Hepatocyte (in vitro differentiated cells): ENCODE measurements at regions not wholly inside any gene's neighbourhood (a gene's known extent, or its start where the extent isn't known, plus 50 kb on each side); places are given as distances from the start of the nearest gene placed in this dataset.

Experiments
- DNase-seq: peaks from one replicate; pipeline ENCODE4 v3.0.0-alpha.2; 2016; ENCODE audit warnings: low spot score
- H2AFZ ChIP-seq: fragments of 200-600 bp; sonication (generic); 2 replicates; pipeline ENCODE4 v1.6.0; 2016; ENCODE audit warnings: antibody characterized with exemption, mild to moderate bottlenecking
- H3K27ac ChIP-seq: fragments of 200-600 bp; sonication (generic); 2 replicates; pipeline ENCODE4 v1.5.1; 2016; ENCODE audit warnings: mild to moderate bottlenecking
- H3K27me3 ChIP-seq: fragments of 200-600 bp; sonication (generic); 2 replicates; pipeline ENCODE4 v1.6.1; 2016
- H3K36me3 ChIP-seq: fragments of 200-600 bp; sonication (generic); replicated peaks from 2 replicates; pipeline ENCODE4 v1.5.1; 2016; ENCODE audit warnings: low read depth; ENCODE audit not compliant: insufficient read depth
- H3K4me1 ChIP-seq: fragments of 200-600 bp; sonication (generic); 2 replicates; pipeline ENCODE4 v1.5.1; 2016; ENCODE audit warnings: mild to moderate bottlenecking, moderate library complexity; ENCODE audit not compliant: insufficient read depth
- H3K4me2 ChIP-seq: fragments of 200-600 bp; sonication (generic); 2 replicates; pipeline ENCODE4 v1.6.0; 2016
- H3K4me3 ChIP-seq: fragments of 200-600 bp; sonication (generic); 2 replicates; pipeline ENCODE4 v1.5.1; 2016; ENCODE audit warnings: mild to moderate bottlenecking
- H3K79me2 ChIP-seq: fragments of 200-600 bp; sonication (generic); 2 replicates; pipeline ENCODE4 v1.6.0; 2017; ENCODE audit warnings: mild to moderate bottlenecking
- H3K9me2 ChIP-seq: fragments of 200-600 bp; sonication (generic); replicated peaks from 2 replicates; pipeline ENCODE4 v1.6.0; 2017; ENCODE audit warnings: mild to moderate bottlenecking; ENCODE audit not compliant: insufficient read depth
- H3K9me3 ChIP-seq: fragments of 200-600 bp; sonication (generic); 2 replicates; pipeline ENCODE4 v1.5.1; 2016; ENCODE audit warnings: low read depth, mild to moderate bottlenecking
- H4K20me1 ChIP-seq: fragments of 200-600 bp; sonication (generic); 2 replicates; pipeline ENCODE4 v1.6.0; 2016; ENCODE audit warnings: mild to moderate bottlenecking; ENCODE audit not compliant: insufficient read depth, poor library complexity, severe bottlenecking
- EZH2 ChIP-seq: fragments of 200-600 bp; sonication (generic); IDR thresholded peaks from 2 replicates; pipeline ENCODE4 v1.6.1; 2016; ENCODE audit warnings: antibody characterized with exemption, mild to moderate bottlenecking, borderline replicate concordance
- EZH2phosphoT487 ChIP-seq: fragments of 200-600 bp; sonication (generic); IDR thresholded peaks from one replicate; pipeline ENCODE4 v1.6.1; 2018; ENCODE audit warnings: antibody characterized with exemption, mild to moderate bottlenecking, low read depth, moderate library complexity; ENCODE audit not compliant: unreplicated experiment, severe bottlenecking
- WGBS: methylation state at CpG from one replicate; pipeline ENCODE4 v1.1.6; 2016; ENCODE audit warnings: low lambda C conversion rate; ENCODE audit errors: missing lambda C conversion rate; 5-methylcytosine and 5-hydroxymethylcytosine counted together
- TF ChIP-seq, protein P1 (sequence below): fragments of 200-600 bp; sonication (generic); IDR thresholded peaks from 2 replicates; pipeline ENCODE4 v1.5.1; 2016; ENCODE audit warnings: antibody characterized with exemption, mild to moderate bottlenecking; ENCODE audit not compliant: poor library complexity

DNA sequence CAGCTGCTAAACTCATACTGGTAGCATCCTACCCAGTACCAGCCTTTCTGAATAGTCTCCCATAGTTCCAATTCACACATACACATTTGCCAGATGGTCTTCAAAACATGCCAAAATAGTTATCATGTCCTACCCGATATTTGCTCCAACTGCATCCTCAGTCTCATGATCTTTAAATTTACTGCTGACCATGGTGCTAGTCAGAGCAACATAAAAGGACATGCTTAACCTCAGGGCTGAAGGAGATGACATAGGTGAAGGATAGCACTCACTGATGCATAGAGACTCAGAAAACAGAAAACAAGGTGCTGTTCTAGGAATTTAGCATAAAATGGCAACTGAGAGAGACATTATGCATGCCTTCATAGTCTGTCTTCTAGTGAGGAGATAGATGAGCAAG is 200.6 kb upstream of the CCL2 start:
- TF ChIP-seq EZH2phosphoT487: no peak
- no peak for TF ChIP-seq EZH2
- TF ChIP-seq, protein P1, sequence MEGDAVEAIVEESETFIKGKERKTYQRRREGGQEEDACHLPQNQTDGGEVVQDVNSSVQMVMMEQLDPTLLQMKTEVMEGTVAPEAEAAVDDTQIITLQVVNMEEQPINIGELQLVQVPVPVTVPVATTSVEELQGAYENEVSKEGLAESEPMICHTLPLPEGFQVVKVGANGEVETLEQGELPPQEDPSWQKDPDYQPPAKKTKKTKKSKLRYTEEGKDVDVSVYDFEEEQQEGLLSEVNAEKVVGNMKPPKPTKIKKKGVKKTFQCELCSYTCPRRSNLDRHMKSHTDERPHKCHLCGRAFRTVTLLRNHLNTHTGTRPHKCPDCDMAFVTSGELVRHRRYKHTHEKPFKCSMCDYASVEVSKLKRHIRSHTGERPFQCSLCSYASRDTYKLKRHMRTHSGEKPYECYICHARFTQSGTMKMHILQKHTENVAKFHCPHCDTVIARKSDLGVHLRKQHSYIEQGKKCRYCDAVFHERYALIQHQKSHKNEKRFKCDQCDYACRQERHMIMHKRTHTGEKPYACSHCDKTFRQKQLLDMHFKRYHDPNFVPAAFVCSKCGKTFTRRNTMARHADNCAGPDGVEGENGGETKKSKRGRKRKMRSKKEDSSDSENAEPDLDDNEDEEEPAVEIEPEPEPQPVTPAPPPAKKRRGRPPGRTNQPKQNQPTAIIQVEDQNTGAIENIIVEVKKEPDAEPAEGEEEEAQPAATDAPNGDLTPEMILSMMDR: no peak
- Histone ChIP-seq H3K36me3 (no peaks in the 10 kb centered on the region), H3K27ac (no peak overlapping the region), H2AFZ (no peak overlapping the region), H4K20me1 (no peaks in the 10 kb centered on the region), H3K4me1 (no peaks in the 10 kb centered on the region), H3K27me3 (peaks cover 9% of the 10 kb centered on the region), H3K4me2 (no peak overlapping the region), H3K4me3 (no peak overlapping the region), H3K9me2 (no peaks in the 10 kb centered on the region), H3K9me3 (no peaks in the 10 kb centered on the region), H3K79me2 (no peaks in the 10 kb centered on the region)
- WGBS: 89% methylated on average over 1 of the region's 1 CpG
- no peak for DNase-seq

DNA sequence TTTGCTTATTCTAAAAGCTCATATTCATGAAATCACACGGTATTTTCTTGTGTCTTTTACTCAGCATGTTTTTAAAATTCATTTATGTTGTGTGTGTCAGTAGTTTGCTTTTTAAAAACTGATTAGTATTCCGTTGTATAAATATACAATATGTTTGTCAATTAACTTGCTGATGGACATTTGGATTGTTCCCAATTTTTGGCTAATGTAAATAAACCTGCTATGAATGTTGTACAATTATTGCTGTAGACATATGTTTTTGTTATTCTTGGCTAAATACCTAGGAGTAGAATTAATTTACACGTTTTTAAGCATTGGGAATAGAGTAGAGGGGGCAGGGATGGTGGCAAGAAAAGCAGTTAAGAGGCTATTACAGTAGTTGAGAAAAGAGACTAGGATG is 199.5 kb upstream of the CCL2 start:
- H2AFZ ChIP-seq: no peak overlapping the region
- no peaks in the 10 kb centered on the region for H3K4me1 ChIP-seq
- H3K27me3 ChIP-seq: peaks cover 4% of the 10 kb centered on the region
- H3K4me3 ChIP-seq: no peak overlapping the region
- no peaks in the 10 kb centered on the region for H3K9me2 ChIP-seq
- H4K20me1 ChIP-seq: no peaks in the 10 kb centered on the region
- no peak overlapping the region for H3K4me2 ChIP-seq
- H3K79me2 ChIP-seq: no peaks in the 10 kb centered on the region
- no peak for DNase-seq
- no peaks in the 10 kb centered on the region for H3K9me3 ChIP-seq
- 57% methylated on average over 3 of the region's 3 CpGs for WGBS
- no peak for TF ChIP-seq EZH2
- TF ChIP-seq EZH2phosphoT487: no peak
- TF ChIP-seq, protein P1: no peak
- H3K36me3 ChIP-seq: no peaks in the 10 kb centered on the region
- no peak overlapping the region for H3K27ac ChIP-seq

DNA sequence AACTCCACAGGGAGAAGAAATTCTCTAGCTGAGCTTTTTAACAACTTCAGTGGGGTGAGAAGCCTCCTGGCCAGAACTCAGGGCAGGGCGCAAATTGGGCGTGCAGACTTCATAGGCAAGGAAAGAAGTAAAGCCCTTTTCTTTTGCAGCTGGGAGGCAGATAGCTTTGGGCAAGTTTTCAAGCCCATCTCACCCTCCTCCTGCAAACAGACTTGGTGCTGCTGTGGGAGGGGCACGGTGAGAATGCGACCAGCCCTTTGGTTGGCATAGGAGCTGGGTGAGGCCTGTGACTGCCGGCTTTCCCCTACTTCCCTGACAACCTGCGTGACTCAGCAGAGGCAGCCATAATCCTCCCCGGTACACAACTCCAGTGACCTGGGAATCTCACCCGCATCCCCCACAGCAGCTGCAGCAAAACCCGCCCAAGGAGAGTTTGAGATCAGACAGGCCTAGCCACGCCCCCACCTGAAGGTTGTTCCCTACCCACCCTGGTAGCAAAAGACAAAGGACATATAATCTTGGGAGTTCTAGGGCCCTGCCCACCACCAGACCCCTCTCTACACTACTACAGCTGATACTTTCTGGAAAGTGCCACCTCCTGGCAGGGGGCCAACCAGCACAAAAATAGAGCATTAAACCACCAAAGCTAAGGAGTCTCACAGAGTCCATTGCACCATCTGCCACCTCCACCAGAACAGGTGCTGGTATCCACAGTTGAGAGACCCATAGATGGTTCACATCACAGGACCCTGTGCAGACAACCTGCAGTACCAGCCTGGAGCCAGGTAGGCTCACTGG is 195.5 kb upstream of the CCL2 start:
- Histone ChIP-seq H3K4me3 (no peak overlapping the region), H3K27me3 (no peaks in the 10 kb centered on the region), H2AFZ (no peak overlapping the region), H4K20me1 (no peaks in the 10 kb centered on the region), H3K27ac (no peak overlapping the region), H3K9me2 (no peaks in the 10 kb centered on the region), H3K79me2 (no peaks in the 10 kb centered on the region), H3K4me2 (no peak overlapping the region), H3K4me1 (no peaks in the 10 kb centered on the region), H3K9me3 (no peaks in the 10 kb centered on the region), H3K36me3 (no peaks in the 10 kb centered on the region)
- TF ChIP-seq EZH2phosphoT487 (no peak), EZH2 (no peak)
- TF ChIP-seq, protein P1: no peak
- DNase-seq: no peak
- WGBS: 90% methylated on average over 10 of the region's 10 CpGs
